ENCODE measurements at regions not wholly inside any gene's neighbourhood (a gene's known extent, or its start where the extent isn't known, plus 50 kb on each side); places are given as distances from the start of the nearest gene placed in this dataset.
"Not testable (repeated sequence)": the region's sequence is repeated elsewhere in the genome, so short reads cannot be mapped to it uniquely, and the experiment has no call there.

GRCh38 chr12:89289720-89290119 is 62.6 kb downstream of the DUSP6 start:
- DNase-seq (ENCODE audit: low read depth in 2 of 2): no peak

- DNase-seq (ENCODE audit: low read depth in 2 of 2): no peak
These were observed 63.3 kb downstream of the DUSP6 start for GRCh38 chr12:89288959-89289358.

- no peak for DNase-seq (ENCODE audit: low read depth in 2 of 2)
These were observed 65.8 kb downstream of the DUSP6 start for GRCh38 chr12:89286501-89286900.

- no peak for DNase-seq (ENCODE audit: low read depth in 2 of 2)
These were observed 70.8 kb downstream of the DUSP6 start for GRCh38 chr12:89281539-89281867.

GRCh38 chr12:89280833-89281538 is 71.3 kb downstream of the DUSP6 start:
- no peak for DNase-seq (ENCODE audit: low read depth in 2 of 2)

DNA sequence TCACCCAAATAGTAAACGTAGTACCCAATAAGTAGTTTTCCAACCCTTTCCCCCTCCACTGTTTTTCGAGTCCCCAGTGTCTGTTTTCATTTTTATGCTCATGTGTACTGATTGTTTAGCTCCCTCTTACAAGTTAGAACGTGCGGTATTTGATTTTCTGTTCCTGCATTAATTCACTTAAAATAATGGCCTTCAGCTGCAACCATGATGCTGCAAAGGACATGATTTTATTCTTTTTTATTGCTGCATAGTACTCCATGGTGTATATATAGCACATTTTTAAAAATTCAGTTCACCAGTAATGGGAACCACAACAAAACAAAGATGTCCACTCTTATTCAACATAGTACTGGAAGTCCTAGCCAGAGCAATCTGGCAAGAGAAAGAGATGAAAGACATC is 72.8 kb downstream of the DUSP6 start:
- DNase-seq (ENCODE audit: low read depth in 2 of 2): no peak

DNA sequence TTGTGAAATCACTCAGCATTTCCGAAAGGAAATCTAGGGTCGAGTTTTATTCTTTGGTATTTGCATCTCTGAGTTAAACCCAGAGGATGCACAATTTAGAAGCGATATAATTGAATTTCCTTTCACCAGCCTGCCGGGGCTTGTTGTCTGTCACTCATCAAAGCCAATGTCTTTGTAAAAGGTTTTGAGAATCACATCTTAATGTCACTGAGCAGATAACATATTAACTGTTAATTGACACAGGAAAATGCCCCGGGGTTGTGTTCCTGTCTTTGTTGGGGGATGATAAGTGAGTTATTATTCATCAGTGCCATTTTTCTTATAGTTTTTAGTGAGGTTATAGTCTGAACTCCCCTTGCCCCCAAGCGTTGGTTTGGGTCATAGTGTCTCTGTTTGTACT is 73.4 kb downstream of the DUSP6 start:
- no peak for DNase-seq (ENCODE audit: low read depth in 2 of 2)

DNA sequence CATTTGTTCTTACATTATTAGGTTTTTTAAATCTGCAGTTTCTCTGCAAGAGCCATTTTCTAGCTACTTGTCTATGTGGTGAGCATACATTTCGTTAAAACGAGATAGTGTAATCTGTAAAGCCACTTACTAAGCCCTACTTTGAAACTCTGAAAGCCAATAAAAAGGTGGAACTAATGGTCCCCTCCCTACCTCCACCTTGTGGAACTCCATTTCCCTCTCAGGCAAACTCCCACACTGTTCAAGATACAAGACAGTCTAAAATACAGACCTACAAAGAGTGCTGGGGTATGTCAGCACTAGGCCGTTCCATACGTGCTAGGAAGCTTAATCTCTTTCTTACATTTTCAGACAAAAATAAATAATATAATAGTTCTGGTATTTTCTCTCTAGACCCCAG is 74.1 kb downstream of the DUSP6 start:
- no peak for DNase-seq (ENCODE audit: low read depth in 2 of 2)

GRCh38 chr12:89276860-89277259 is 75.4 kb downstream of the DUSP6 start:
- no peak for DNase-seq (ENCODE audit: low read depth in 2 of 2)

DNA sequence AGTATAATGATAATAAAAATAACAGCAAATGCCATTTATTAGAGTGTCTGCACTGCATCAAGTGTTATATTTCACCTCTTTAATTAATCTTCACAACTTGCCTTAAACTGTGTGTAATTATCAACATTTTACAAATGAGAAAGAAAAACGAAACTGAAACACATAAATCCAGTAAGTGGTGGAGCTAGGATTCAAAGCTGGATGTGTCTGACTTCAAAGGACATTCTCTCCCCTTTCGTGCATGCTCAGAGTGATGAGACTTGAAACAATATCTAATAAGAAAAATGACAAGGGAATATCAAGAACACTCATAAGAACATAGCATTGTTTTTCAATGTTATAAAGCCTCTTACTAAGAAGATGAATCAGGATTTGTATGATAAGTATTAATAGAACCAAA is 78.8 kb downstream of the DUSP6 start:
- no peak for DNase-seq (ENCODE audit: low read depth in 2 of 2)

DNA sequence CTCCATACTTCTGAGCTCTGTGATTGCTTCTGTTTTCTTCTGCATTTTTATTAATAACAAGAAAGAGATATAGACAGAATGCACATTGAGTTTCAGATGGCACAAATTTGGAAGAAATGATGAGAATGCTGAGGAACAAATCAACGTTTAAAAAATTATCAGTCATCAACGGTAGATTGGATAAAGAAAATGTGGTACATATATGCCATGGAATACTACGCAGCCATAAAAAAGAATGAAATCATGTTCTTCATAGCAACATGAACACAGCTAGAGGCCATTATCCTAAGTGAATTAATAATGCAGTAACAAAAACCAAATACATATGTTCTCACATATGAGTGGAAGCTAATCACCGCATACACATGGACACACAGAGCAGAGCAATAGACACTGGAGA is 81.8 kb downstream of the DUSP6 start:
- DNase-seq (ENCODE audit: low read depth in 2 of 2): no peak

DNA sequence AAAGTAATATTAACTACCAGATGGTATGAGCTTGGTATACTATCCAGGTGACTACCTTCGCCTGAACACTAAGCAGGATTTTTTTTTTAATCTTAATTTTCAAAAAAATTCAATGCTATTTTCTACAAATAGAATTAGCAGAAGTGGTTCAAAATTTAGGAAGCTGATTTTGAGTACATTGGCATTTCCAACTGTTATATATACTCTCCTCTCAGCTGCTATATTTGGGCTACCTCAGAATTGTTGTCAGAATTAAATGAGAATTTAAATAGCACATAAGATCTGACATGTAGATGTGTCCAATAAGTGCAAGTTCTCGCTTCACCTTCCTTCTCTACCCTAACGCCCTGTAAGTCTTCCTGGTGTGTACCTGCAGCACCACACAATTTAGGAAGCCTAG is 83.1 kb downstream of the DUSP6 start:
- DNase-seq (ENCODE audit: low read depth in 2 of 2): no peak

DNA sequence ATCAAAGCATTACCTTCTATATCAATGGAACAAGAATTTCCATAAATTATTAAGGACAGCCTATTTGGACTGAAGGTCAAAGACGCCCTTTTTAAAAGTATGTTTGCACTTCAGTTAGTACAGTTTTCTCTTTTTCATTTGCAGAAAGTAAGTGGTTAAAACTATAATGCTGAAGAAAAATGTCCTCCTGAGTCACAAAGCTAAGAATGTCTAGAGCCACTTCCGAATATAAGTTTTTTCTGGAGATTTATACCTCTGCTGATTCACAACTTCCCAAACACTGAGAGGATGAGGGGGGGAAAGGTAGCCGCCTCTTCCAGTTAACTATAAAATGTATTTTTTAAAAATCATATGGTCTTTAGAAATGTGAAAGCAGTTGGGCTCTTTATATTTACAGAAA is 84.9 kb downstream of the DUSP6 start:
- DNase-seq (ENCODE audit: low read depth in 2 of 2): no peak

DNA sequence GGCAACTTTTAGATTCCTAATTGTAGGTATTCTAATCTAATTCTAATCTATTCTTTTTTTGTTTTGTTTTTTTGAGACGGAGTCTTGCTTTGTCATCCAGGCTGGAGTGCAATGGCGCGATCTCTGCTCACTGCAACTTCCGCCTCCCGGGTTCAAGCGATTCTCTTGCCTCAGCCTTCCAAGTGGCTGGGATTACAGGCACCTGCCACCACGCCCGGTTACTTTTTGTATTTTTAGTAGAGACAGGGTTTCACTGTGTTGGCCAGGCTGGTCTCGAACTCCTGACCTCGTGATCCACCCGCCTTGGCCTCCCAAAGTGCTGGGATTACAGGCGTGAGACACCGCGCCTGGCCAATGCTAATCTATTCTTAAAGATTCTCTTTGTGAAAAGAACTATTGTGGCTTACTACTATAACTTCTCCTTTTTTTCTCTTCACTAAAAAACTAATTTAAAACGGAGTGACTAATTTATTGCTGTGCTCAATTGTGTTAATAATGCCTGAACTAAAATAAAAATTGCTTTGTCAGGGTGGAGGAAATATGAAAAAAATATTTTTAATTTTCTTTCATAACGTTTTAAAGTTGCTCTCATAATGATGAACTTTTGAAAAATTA is 85.6 kb downstream of the DUSP6 start:
- not testable (repeated sequence) for DNase-seq (ENCODE audit: low read depth in 2 of 2)

DNA sequence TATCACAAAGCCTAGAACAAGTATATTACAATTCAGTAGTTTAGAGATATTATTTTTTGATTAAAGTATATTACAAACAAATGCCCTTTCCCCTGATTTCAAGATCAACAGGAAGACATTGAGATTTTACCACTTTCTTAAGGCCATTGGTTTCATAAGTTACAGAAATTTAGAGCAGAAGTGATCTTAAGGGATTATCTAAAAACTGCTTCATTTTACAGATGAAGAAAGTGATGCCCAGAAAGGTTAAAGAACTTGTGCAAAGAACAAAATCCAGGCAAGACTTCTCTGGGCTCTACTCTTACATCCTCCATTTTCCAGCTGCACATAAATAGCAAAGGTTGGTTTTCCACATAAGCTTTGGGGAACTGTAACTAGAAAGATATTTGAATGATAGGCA is 87.5 kb downstream of the DUSP6 start:
- no peak for DNase-seq (ENCODE audit: low read depth in 2 of 2)

DNA sequence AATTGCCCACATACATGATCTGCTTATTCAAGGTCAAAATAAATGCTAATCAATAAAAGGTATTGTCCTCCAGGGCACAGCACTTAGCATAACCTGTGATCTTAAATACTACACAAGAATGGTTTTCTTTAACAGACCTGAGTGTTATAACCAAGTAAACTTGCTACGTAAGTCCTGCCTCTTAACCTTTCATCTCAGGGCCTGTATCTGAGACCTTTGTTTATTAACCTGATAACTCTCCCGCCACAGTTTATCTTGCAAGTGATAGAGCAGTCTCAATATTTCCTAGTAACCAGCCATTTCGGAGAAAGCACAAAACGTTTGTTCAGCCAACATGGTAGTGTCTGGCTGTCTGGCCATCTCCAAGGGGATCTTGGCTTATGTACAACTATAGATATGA is 88.4 kb downstream of the DUSP6 start:
- DNase-seq (ENCODE audit: low read depth in 2 of 2): no peak

DNA sequence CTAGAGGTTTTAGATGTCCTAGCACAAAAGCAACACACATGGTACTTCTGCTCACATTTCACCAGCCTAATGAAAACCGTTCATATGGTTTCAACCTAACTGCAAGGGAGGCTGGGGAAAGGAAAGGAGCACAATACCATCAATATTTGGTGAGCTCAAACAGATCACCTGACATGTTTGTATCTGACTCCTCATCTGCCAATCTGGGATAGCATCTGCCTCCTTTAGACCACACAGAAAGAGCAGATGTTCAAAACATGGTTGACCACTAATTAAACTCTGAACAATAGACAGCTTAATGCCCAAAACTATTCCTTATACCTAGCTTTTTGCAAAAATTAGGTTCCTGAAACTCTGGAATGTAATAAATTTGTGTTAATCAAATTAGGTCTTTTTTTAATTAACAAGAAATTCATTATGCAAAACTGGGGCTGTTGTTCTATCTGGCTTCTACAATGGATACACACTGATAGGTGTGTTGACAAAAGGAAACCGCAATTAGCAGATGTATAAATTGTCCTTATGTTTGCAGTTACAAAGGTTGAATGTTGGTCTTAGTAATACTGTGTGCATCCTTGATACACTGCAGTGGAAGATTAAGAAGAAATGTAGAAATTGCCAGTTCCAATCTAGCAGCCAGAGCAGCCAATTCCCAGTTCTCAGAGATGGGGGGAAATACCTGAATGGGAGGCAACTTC is 89.3 kb downstream of the DUSP6 start:
- DNase-seq (ENCODE audit: low read depth in 2 of 2): no peak

DNA sequence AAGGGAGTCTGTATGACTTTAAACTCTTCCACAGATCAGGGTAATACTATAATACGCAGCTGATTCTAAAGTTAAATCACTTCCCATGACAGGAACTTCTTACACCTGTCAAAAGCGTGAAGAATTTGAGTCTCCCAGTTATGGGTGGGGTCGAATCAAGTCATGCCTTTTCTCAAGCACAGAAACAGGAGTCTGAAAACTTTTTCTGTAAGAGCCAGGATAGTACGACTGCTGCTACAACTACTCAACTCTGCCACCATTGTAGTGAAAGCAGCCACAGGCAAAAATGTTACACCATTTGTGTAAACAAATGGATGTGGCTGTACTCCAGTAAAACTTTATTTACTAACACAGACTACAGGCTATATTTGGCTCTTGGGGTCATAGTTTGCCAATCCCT is 90.3 kb downstream of the DUSP6 start:
- DNase-seq (ENCODE audit: low read depth in 2 of 2): no peak

DNA sequence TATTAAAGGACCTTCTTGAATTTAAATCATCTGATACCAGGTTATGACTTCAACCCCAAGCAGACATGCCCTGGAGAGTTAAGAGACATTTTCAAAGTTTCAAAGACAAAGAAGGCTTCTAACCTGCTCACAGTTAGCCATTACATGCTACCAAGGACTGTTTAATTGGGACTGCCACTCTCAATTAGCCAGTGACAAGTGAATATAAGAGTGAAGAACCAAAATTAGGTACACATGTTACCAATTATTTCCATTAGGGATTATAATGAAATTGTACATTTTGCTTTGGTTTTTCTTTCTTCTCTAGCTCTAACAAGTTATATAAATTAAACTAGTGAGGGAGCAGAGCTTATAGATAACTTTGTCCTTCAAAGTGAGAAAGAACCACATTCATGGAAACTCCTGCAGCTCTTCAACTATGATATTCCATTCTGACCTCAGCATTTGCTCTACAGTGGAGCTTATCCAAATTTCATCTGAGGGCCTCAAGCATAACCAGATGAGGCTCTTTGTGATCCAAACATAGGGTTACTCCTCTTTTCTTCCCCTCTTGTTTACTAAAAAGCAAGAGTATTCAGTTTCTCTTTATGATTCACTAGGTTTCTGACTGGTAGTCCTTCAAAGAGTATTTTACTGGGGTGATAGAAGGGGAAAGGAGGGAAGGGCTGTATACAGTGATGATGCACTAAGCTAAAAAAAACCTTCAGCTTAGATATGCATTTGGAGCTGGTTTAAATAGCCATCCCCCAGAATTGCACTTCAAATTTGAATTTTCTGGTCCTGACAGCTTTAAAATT is 91.3 kb downstream of the DUSP6 start:
- no peak for DNase-seq (ENCODE audit: low read depth in 2 of 2)

DNA sequence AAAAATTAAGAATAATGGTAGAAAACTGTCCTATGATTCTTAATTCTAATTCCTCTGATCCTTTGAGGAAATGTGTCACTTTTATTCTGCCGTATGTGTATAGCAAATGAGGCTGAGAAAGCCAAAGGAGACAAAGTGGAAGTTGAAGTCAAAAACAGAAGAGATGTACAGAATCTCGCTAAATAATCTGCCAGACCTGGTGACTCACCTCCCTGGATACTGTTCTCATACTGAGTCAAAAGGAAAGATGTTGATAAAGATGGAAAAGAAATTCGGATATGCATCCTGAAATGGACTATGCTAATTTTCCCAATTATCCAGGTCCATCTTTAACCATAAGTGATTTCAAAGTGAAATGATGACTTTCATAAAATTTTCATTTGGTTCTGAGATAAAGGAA is 92.5 kb downstream of the DUSP6 start:
- no peak for DNase-seq (ENCODE audit: low read depth in 2 of 2)

DNA sequence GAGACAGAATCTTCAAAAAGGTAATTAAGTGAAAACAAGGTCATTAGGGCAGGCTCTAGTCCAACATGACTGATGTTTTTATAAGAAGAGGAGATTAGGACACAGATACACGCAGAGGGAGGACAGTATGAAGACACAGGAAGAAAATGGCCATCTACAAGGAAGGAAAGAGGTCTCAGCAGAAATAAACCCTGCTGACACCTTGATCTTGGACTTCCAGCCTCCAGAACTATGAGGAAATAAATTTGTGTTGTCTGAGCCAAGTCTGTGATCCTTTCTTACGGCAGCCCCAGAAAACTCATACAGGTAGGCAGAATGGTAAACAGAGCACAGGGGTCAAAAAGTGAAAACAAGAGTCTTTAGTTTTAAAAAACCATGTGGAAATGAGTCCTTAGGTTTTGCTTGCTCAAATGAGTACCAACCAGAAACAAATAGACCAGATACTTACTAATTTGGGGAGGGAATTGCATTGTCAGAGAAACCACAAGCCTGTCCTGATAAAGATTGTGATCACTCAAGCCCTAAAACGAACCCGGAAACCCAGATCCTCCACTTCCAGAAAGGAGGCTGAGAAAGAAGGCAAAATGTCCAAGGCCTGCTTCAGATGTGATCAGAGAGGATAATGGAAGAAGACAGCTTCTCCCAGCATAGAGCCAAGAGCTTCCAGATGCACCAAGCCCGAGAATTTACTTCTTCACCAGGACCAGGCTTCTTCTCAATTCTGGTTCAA is 93.9 kb downstream of the DUSP6 start:
- DNase-seq (ENCODE audit: low read depth in 2 of 2): no peak

- no peak for DNase-seq (ENCODE audit: low read depth in 2 of 2)
These were observed 95.0 kb downstream of the DUSP6 start for GRCh38 chr12:89257340-89257739.
